Stimulated activated CD4-positive, alpha-beta T cell treated with anti-CD3 and anti-CD28 coated beads, TNF-alpha, amount 100 ng/mL, for 48 hours (primary cell): ENCODE measurements at regions not wholly inside any gene's neighbourhood (a gene's known extent, or its start where the extent isn't known, plus 50 kb on each side); places are given as distances from the start of the nearest gene placed in this dataset.
"Not testable (repeated sequence)": the region's sequence is repeated elsewhere in the genome, so short reads cannot be mapped to it uniquely, and the experiment has no call there.

ENCODE experiments used
- DNase-seq, 3 donors: peaks; one replicate each; pipeline ENCODE4 v3.0.0-alpha.2; 2020; ENCODE audit warnings: low read depth in 3 of 3

GRCh38 chr1:173257805-173258204 lies 50.7 kb upstream of the TNFSF4 start:
- no peak for DNase-seq

GRCh38 chr1:173258479-173259264 lies 51.5 kb upstream of the TNFSF4 start:
- no peak for DNase-seq

GRCh38 chr1:173260329-173260728 lies 53.2 kb upstream of the TNFSF4 start:
- not testable (repeated sequence) for DNase-seq

- no peak for DNase-seq
These were observed 59.7 kb upstream of the TNFSF4 start for GRCh38 chr1:173266841-173267240.

- DNase-seq = no peak
These were observed 60.4 kb upstream of the TNFSF4 start for GRCh38 chr1:173267453-173267945.

- DNase-seq = no peak
These were observed 61.1 kb upstream of the TNFSF4 start for GRCh38 chr1:173268261-173268660.

- DNase-seq = no peak
These were observed 61.7 kb upstream of the TNFSF4 start for GRCh38 chr1:173268786-173269277.

- DNase-seq = no peak
These were observed 62.5 kb upstream of the TNFSF4 start for GRCh38 chr1:173269490-173270230.

- no peak for DNase-seq
These were observed 63.1 kb upstream of the TNFSF4 start for GRCh38 chr1:173270243-173270642.

GRCh38 chr1:173271021-173271420 lies 63.9 kb upstream of the TNFSF4 start:
- DNase-seq = not testable (repeated sequence)

GRCh38 chr1:173275496-173275895 lies 68.4 kb upstream of the TNFSF4 start:
- DNase-seq = no peak

- DNase-seq = no peak
These were observed 70.0 kb upstream of the TNFSF4 start for GRCh38 chr1:173276922-173277800.

- DNase-seq = no peak
These were observed 73.9 kb upstream of the TNFSF4 start for GRCh38 chr1:173280899-173281660.

GRCh38 chr1:173285048-173285447 lies 77.9 kb upstream of the TNFSF4 start:
- DNase-seq = no peak

GRCh38 chr1:173287785-173288184 lies 80.7 kb upstream of the TNFSF4 start:
- DNase-seq = no peak

GRCh38 chr1:173293756-173294155 lies 86.6 kb upstream of the TNFSF4 start:
- DNase-seq = no peak

GRCh38 chr1:173294843-173295242 lies 87.7 kb upstream of the TNFSF4 start:
- no peak for DNase-seq

GRCh38 chr1:173295391-173295790 lies 88.3 kb upstream of the TNFSF4 start:
- no peak for DNase-seq

- no peak for DNase-seq
These were observed 88.9 kb upstream of the TNFSF4 start for GRCh38 chr1:173295995-173296394.

GRCh38 chr1:173297798-173298391 lies 90.8 kb upstream of the TNFSF4 start:
- DNase-seq = peak in 2 of 3 donors; percentile 18 to 35
